Stomach (tissue), 4 donors: ENCODE measurements at regions not wholly inside any gene's neighbourhood (a gene's known extent, or its start where the extent isn't known, plus 50 kb on each side); places are given as distances from the start of the nearest gene placed in this dataset.
"Not testable (repeated sequence)": the region's sequence is repeated elsewhere in the genome, so short reads cannot be mapped to it uniquely, and the experiment has no call there.

Source experiments
- EP300 ChIP-seq: sonication (generic); formaldehyde crosslinking; IDR thresholded peaks from one replicate; pipeline ENCODE4 v1.6.1; 2017; ENCODE audit warnings: antibody characterized with exemption
- POLR2A ChIP-seq, 4 donors: fragments of 450-650 bp; IDR thresholded peaks; one replicate each; pipeline ENCODE4 v1.6.1; 2016; ENCODE audit warnings: antibody characterized with exemption in 4 of 4, control low read depth in 2 of 4, mild to moderate bottlenecking in 1 of 4, moderate library complexity in 1 of 4
- POLR2AphosphoS5 ChIP-seq, 3 donors: sonication (generic); formaldehyde crosslinking; IDR thresholded peaks; one replicate each; pipeline ENCODE4 v1.6.1; 2016; ENCODE audit warnings: antibody characterized with exemption in 3 of 3

- TF ChIP-seq POLR2A (IDR thresholded peaks at IDR 0.05); EP300; POLR2AphosphoS5 (IDR thresholded peaks at IDR 0.05): not testable (repeated sequence)
Observed at GRCh38 chr4:9072521-9073220, 97.5 kb upstream of the FAM90A26 start.
